ENCODE measurements at regions not wholly inside any gene's neighbourhood (a gene's known extent, or its start where the extent isn't known, plus 50 kb on each side); places are given as distances from the start of the nearest gene placed in this dataset.

DNA sequence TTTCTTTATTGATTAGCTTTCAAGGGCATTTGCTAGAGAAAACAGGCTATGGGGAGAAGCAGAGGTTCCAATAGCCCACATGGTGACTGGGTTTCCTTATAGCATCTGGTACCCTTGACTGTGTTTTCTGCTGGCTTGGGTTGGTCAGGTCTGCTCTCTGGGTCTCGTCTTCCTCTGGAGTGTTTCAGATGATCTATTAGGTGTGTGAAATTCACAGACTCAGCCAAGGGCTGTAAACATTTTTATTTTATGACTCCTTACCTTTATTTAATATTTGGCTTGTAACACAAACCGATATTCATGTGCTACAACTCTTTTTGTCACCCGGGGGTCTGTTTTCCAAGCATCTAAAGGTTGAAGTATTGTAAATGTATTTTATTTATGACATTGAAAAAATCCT lies 338.9 kb downstream of the GADD45G start:
- TF ChIP-seq POLR2A (IDR thresholded peaks at IDR 0.05; ENCODE audit: extremely low read depth, insufficient read length) (no peak), MAX (IDR thresholded peaks at IDR 0.05; ENCODE audit: low read depth, low read length) (no peak)
- TF ChIP-seq, protein P1, sequence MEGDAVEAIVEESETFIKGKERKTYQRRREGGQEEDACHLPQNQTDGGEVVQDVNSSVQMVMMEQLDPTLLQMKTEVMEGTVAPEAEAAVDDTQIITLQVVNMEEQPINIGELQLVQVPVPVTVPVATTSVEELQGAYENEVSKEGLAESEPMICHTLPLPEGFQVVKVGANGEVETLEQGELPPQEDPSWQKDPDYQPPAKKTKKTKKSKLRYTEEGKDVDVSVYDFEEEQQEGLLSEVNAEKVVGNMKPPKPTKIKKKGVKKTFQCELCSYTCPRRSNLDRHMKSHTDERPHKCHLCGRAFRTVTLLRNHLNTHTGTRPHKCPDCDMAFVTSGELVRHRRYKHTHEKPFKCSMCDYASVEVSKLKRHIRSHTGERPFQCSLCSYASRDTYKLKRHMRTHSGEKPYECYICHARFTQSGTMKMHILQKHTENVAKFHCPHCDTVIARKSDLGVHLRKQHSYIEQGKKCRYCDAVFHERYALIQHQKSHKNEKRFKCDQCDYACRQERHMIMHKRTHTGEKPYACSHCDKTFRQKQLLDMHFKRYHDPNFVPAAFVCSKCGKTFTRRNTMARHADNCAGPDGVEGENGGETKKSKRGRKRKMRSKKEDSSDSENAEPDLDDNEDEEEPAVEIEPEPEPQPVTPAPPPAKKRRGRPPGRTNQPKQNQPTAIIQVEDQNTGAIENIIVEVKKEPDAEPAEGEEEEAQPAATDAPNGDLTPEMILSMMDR (IDR thresholded peaks at IDR 0.05; ENCODE audit: low read depth, low read length) = no peak
